Retina (tissue), 1 donor: ENCODE measurements at regions not wholly inside any gene's neighbourhood (a gene's known extent, or its start where the extent isn't known, plus 50 kb on each side); places are given as distances from the start of the nearest gene placed in this dataset.

Source experiments
- DNase-seq: peaks from one replicate; pipeline ENCODE4 v3.0.0-alpha.2; 2016

DNA sequence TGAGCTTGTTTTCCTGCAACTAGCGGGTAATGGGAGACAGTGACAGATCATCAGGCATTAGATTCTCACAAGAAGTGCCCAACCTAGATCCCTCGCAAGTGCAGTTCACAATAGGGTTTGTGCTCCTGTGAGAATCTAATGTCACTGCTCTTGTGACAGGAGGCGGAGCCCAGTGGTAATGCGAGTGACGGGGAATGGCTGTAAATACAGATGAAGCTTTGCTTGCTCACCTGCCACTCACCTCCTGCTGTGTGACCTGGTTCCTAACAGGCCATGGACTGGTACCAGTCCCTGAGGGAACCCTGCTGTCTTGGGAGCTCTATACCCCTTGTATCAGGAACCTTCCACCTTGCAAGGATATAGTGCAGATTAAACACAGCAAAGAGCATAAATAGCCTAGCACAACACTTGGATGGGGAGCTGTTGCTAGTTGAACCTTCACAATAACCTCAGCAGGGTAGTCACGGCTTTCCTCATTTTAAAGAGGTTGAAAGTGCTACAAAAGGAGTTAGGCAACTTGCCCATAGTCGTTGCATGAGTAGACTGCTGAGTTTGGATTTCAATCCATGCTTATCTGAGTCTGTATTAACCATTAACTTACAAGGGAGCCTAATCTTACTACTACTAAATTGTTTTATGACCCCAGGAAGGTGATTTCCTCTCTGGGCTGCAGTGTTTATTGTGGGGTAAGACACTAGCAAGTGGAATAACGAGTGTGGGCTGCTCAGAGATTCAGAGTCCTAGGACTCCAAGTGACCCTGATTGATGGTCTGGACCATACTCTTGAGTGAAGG, 156.6 kb upstream of the ZFHX3 start:
- no peak for DNase-seq

- DNase-seq = no peak
Measured at GRCh38 chr16:73202161-73202729, 154.3 kb upstream of the ZFHX3 start.

GRCh38 chr16:73199214-73199613, 151.3 kb upstream of the ZFHX3 start:
- no peak for DNase-seq

DNA sequence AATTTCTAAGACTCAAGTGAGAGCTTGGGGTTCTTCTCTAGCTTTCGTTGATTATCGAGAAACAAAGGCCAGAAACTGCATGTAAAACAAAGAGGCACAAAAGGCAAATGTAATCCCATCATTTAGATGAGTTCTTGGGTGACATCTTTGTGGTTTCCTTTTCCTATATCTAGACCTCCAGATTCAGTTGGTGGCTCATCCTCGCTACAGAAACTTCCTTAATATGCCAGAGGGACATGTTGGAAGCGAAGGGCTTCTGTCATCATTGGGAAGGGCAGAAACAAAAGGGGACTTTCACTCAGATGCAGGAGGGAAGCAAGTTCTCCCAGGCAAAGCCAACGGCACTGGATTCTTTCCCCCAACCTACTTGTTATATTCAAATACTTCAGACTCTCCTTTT, 150.6 kb upstream of the ZFHX3 start:
- DNase-seq = no peak

- no peak for DNase-seq
Measured at GRCh38 chr16:73197598-73197997, 149.7 kb upstream of the ZFHX3 start.

GRCh38 chr16:73196670-73197069, 148.7 kb upstream of the ZFHX3 start:
- DNase-seq = no peak

DNA sequence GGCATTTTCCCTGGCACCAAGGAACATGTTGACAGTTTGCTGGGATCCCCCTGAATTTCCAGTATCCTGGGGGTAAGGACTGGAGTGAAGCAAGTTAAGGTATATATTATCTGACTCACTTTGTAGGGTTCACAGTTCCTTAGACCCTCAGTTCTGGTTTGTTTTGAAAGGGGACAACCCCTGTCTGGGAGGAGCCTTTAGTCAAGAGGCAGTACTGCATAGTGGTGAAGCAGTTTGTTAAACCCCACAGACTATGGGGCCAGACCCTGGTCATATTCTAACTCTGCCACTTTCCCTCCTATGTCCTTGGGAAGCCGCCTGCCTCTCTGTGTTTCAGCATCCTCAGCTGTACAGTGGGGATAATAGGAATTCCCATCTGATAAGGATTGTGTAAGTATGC, 145.5 kb upstream of the ZFHX3 start:
- no peak for DNase-seq

- DNase-seq = no peak
Measured at GRCh38 chr16:73192232-73192894, 144.4 kb upstream of the ZFHX3 start.

GRCh38 chr16:73191660-73192046, 143.7 kb upstream of the ZFHX3 start:
- DNase-seq = peak; percentile 42

DNA sequence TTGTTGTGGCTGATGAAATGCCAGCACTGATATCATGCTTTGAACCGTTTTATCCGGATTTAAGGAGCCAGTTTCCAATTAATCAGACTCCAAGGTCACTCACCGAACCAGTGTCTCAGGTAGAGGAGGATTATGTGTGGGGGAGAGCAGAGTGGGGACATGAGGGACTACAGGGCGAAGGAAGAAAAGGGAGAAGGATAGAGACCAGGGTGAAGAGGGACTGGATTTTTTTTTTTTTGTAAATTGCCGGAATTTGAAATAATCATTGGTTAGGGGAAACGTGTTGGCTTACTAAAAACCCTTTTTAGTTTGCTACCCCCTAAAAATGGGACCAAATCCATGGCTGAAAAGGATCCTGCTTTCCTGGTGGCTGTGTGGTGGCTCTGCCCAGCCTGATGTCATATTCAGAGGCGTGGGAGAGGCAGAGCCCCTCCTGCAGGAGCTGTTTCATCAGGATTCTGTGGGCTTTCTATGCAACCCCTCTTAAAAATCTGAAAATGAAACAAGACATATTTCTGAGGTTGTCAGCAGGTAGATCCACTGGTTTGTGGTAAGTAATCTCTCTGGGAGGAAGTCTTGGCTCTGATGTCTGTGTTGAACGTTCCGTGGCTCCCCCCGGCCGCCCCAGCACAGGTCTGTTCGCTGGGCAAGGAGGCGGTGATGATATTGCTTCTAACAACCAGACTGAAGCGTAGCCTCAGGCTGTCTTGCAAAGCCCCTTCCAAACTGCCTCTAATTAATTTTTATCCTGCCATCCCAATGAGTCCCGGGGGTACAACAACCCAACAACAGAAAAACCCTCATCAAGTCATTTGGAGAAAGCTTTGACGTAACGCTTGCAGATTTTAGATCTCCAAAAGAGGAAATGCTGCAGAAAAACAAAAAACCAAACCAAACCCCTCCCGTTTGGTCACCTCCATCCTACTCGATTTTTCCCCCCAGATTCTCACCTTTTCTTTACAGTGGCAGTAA, 143.0 kb upstream of the ZFHX3 start:
- DNase-seq = no peak

- DNase-seq = no peak
Measured at GRCh38 chr16:73190256-73190655, 142.3 kb upstream of the ZFHX3 start.

DNA sequence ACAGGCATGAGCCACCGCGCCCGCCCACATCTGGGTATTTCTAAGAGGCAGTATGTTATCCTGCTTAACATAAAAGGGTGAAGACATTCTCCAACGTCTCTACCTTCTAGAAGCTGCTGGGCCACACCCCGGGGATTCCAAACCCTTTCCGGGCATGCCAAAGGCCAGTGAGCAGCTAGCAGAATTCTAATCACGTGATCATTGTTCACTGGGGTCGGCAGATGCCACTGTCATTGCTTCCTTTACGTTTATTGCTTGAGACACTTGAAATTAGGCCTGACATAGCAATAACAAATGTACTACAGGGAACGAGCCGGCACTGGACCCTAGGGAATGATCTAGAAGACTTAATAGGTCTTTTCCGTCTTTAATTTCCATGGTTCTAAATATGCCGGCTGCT, 141.2 kb upstream of the ZFHX3 start:
- DNase-seq = peak; percentile 56

DNA sequence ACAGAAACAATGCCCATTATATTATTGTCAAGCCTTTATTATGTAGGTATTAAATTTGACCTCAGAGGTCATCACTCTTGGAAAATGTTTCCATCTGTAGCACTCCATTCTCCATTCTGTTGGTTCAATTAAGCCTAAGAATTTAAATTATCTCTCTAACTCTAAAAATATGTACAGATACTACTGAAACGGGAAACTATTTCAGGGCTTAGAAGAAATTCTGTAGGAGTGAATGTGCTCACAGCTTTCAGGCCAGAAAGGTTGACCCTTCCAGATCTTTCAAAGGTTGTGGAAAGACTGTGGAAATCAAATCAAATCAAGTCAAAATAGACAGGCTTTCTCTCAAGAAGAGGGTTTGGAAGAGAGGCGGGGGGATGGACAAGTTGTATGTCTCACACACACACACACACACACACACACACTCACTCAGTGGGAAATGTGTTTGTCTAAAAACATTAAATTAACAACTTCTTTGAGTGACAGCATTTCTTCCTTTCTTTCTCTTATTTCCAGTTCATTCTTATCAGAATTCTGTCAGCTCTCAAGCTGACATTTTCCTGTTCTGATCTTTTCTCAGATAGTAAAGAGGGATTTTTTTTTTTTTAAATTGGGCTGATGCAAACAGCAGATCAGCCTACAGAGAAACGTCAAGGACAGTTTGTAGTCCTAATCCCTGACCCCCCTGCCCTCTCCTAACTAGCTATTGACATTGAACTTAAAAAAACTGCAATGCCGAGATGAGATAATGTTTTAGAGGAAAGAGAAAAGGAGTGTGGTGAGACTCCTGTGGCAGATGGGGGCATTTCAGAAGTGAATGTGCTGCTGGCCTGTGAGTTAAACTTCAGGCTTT, 139.0 kb upstream of the ZFHX3 start:
- peak; percentile 46 for DNase-seq

GRCh38 chr16:73185737-73186136, 137.8 kb upstream of the ZFHX3 start:
- DNase-seq = no peak

GRCh38 chr16:73183611-73184092, 135.7 kb upstream of the ZFHX3 start:
- DNase-seq = no peak

- no peak for DNase-seq
Measured at GRCh38 chr16:73179705-73180331, 131.9 kb upstream of the ZFHX3 start.

- DNase-seq = no peak
Measured at GRCh38 chr16:73177729-73178295, 129.9 kb upstream of the ZFHX3 start.

DNA sequence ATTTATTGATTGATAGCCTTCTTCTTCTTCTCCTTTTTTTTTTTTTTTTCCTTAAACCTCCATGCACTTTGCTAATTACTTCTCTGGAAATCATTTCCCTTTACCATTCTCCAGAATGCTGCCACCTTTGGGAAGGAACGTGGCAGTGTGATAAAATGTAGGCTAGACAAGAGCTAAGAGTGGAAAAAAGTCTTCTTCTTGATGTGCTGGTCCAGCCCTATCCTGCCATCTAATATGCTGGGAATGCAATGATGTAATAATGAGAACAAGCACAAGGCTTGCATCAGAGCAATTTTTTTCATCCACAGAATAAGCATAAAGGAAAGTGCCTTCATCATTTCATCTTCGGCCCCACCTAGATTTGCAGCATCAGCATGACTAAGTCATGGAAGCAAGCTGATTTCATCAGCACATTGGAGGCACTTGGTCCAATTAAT, 128.7 kb upstream of the ZFHX3 start:
- no peak for DNase-seq

DNA sequence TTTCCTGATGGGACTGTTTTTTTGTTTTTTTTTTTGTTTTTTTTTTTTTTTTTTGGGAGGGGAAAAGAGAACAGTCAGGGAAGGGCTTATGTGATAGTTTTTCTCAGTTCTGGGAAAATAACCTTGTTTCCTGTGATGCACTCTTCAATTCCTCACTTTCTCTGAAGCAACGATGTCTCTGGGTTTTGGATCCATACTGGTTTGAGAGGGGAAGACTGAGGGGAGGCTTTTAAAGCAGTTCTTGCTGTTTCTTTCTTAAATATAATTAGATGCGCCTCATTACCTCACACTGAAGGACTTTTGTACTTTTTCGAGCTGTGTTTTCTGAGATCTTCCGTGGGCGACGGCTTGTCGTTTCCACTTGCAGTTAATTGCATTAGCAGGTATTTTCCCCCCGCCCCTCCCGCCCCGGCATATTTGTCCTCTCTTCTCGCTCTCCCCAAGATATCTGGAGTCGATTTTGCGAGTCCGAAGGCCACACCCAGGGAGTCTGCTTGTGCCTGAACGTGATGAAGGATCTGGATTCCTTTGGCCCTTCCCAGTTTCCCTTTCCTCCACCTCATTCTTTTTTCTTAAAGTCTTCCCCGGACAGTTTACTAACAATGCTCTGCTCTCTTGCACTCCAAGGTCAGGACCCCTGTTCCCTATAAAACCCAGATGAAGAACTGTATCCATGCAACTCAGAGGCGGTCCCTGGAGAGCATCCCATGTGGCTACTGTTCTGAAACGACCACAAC, 125.2 kb upstream of the ZFHX3 start:
- DNase-seq = no peak
